Endothelial cell of umbilical vein (primary cell): ENCODE measurements at regions not wholly inside any gene's neighbourhood (a gene's known extent, or its start where the extent isn't known, plus 50 kb on each side); places are given as distances from the start of the nearest gene placed in this dataset.

Source experiments
- BruUV-seq: library from RNA; stranded (reverse); fragments of 400-500 nt; replicated peaks from 2 replicates; lab custom pipeline; 2021; lab: Mats Ljungman, UMichigan
- CTCF ChIA-PET: fragments of 300-600, 350-600 bp; sonication (Branson Sonifier 250); formaldehyde crosslinking; loops from one replicate; lab custom pipeline; 2021; ENCODE audit warnings: antibody characterized with exemption, inconsistent platforms; lab: Charles Lee
- POLR2A ChIA-PET: fragments of 300-600, 350-600 bp; sonication (Branson Sonifier 250); formaldehyde crosslinking; loops from one replicate; lab custom pipeline; 2021; ENCODE audit warnings: antibody characterized with exemption, inconsistent platforms; lab: Charles Lee
- DNase-seq: peaks from one replicate; pipeline ENCODE4 v3.0.0-alpha.2; 2011; ENCODE audit warnings: low read depth, low spot score
- FAIRE-seq: peaks from 2 replicates; lab custom pipeline; 2011; peaks lifted over from hg19 to GRCh38; lab: Jason Lieb, UNC
- H2AFZ ChIP-seq: 2 replicates; pipeline ENCODE4 v1.6.0; 2012; ENCODE audit warnings: low read depth, low read length, control low read depth, inconsistent platforms
- H3K27ac ChIP-seq: 2 replicates; pipeline ENCODE4 v1.5.1; 2011; ENCODE audit warnings: low read depth, mild to moderate bottlenecking, control low read depth, low read length, moderate library complexity; ENCODE audit not compliant: insufficient read depth
- H3K27me3 ChIP-seq, 2 experiments: 2 replicates each; pipeline versions ENCODE4 v1.6.0 to v1.6.1; 2011; ENCODE audit warnings: low read length in 2 of 2, mixed read lengths in 1 of 2; ENCODE audit not compliant: control insufficient read depth in 2 of 2, insufficient read depth in 2 of 2
- H3K36me3 ChIP-seq, 2 experiments: 2 replicates in 1 of 2; 3 replicates in 1 of 2; pipeline ENCODE4 v1.5.1; 2011; ENCODE audit warnings: low read length in 2 of 2, mild to moderate bottlenecking in 1 of 2, moderate library complexity in 1 of 2; ENCODE audit not compliant: control insufficient read depth in 2 of 2, insufficient read depth in 2 of 2; ENCODE audit errors: extremely low read depth in 1 of 2
- H3K4me1 ChIP-seq: 3 replicates; pipeline ENCODE4 v1.5.1; 2011; ENCODE audit warnings: mild to moderate bottlenecking, low read length; ENCODE audit not compliant: control insufficient read depth, insufficient read depth; ENCODE audit errors: extremely low read depth
- H3K4me2 ChIP-seq: 2 replicates; pipeline ENCODE4 v1.6.1; 2011; ENCODE audit warnings: low read length, control low read depth, mixed read lengths; ENCODE audit not compliant: insufficient read depth
- H3K4me3 ChIP-seq, 3 experiments: fragments of 200-600 bp in 1 of 3; sonication (generic), shearing (Covaris generic) in 1 of 3; replicated peaks in 1 of 3; 2 replicates each; pipeline ENCODE4 v1.5.1; 2011 to 2016; ENCODE audit warnings: control low read depth in 3 of 3, low read length in 3 of 3, mild to moderate bottlenecking in 2 of 3, inconsistent platforms in 1 of 3, low read depth in 1 of 3, moderate library complexity in 1 of 3; ENCODE audit not compliant: insufficient read depth in 1 of 3
- H3K79me2 ChIP-seq: 2 replicates; pipeline ENCODE4 v1.6.0; 2012; ENCODE audit warnings: low read length, inconsistent platforms; ENCODE audit not compliant: control insufficient read depth, insufficient read depth
- H3K9ac ChIP-seq: replicated peaks from 2 replicates; pipeline ENCODE3; 2011; ENCODE audit warnings: low read length, control low read depth; ENCODE audit not compliant: insufficient read depth; ENCODE audit errors: extremely low read depth
- H3K9me1 ChIP-seq: replicated peaks from 3 replicates; pipeline ENCODE4 v1.6.0; 2011; ENCODE audit warnings: mild to moderate bottlenecking, low read length; ENCODE audit not compliant: control insufficient read depth, insufficient read depth; ENCODE audit errors: extremely low read depth
- H3K9me3 ChIP-seq: replicated peaks from 2 replicates; pipeline ENCODE4 v1.5.1; 2012; ENCODE audit warnings: low read length, inconsistent platforms; ENCODE audit not compliant: control insufficient read depth, insufficient read depth
- H4K20me1 ChIP-seq: replicated peaks from 2 replicates; pipeline ENCODE3; 2011; ENCODE audit warnings: mild to moderate bottlenecking, low read length; ENCODE audit not compliant: control insufficient read depth, insufficient read depth; ENCODE audit errors: extremely low read depth
- CTCF ChIP-seq, 2 donors: IDR thresholded peaks; 1 replicate in 1 of 2; 2 replicates in 1 of 2; pipeline ENCODE4 v1.5.1; 2011; ENCODE audit warnings: low read length in 2 of 2, mild to moderate bottlenecking in 2 of 2, moderate library complexity in 2 of 2, control low read depth in 1 of 2, inconsistent platforms in 1 of 2, low read depth in 1 of 2; ENCODE audit not compliant: insufficient read depth in 1 of 2; ENCODE audit errors: extremely low read depth in 1 of 2
- EZH2 ChIP-seq: IDR thresholded peaks from 2 replicates; pipeline ENCODE4 v1.6.1; 2012; ENCODE audit warnings: borderline replicate concordance, low read depth, mild to moderate bottlenecking, moderate library complexity, low read length, inconsistent platforms; ENCODE audit not compliant: severe bottlenecking
- FOS ChIP-seq: IDR thresholded peaks from 2 replicates; pipeline ENCODE4 v1.6.1; 2011; ENCODE audit warnings: mild to moderate bottlenecking, low read length, moderate library complexity, borderline replicate concordance; ENCODE audit not compliant: insufficient read depth
- GATA2 ChIP-seq: IDR thresholded peaks from 2 replicates; pipeline ENCODE4 v1.7.0; 2011; ENCODE audit warnings: low read depth, mild to moderate bottlenecking, moderate library complexity, mixed read lengths, low read length; ENCODE audit not compliant: insufficient read length, insufficient read depth
- JUN ChIP-seq: IDR thresholded peaks from 2 replicates; pipeline ENCODE4 v1.6.1; 2011; ENCODE audit warnings: borderline replicate concordance, low read depth; ENCODE audit not compliant: insufficient read length, insufficient read depth
- MAX ChIP-seq: IDR thresholded peaks from 2 replicates; pipeline ENCODE4 v1.6.1; 2011; ENCODE audit not compliant: insufficient read depth, insufficient read length
- MYC ChIP-seq: IDR thresholded peaks from one replicate; pipeline ENCODE4 v1.6.1; 2011; ENCODE audit warnings: mild to moderate bottlenecking, low read depth, low read length
- POLR2A ChIP-seq: IDR thresholded peaks from 2 replicates; pipeline ENCODE4 v1.6.1; 2012; ENCODE audit warnings: low read depth, mild to moderate bottlenecking, control low read depth, low read length
- POLR2AphosphoS5 ChIP-seq: IDR thresholded peaks from 2 replicates; pipeline ENCODE4 v1.6.1; 2012; ENCODE audit warnings: low read depth, mild to moderate bottlenecking, control low read depth, low read length, moderate library complexity; ENCODE audit not compliant: insufficient read depth
- dilution Hi-C: fragments of 300-500 bp; cut with MboI; formaldehyde crosslinking; loops from one replicate; pipeline ENCODE4 v1.15.0; 2019; ENCODE audit warnings: low sequenced_read_pairs; ENCODE audit not compliant: extremely low pct_ligation_motif_present
- intact Hi-C: fragments of 100-400 bp; cut with micrococcal nuclease; formaldehyde crosslinking; loops from one replicate; pipeline ENCODE4 v1.10.0; 2022

GRCh38 chr12:16949871-16950667, 344.1 kb upstream of the LMO3 start:
- dilution Hi-C loops, result no loop called here

GRCh38 chr12:16949371-16949770, 343.4 kb upstream of the LMO3 start:
- intact Hi-C loops (no loop called here), dilution Hi-C loops (no loop called here)
- ChIA-PET POLR2A (no interaction called here), CTCF (no interaction called here)
- H3K9me1 ChIP-seq, result no peaks in the 10 kb centered on the region
- TF ChIP-seq POLR2A (no peak), JUN (no peak), FOS (no peak), EZH2 (no peak), CTCF (IDR thresholded peaks at IDR 0.05; ENCODE audit: extremely low read depth in 1 of 2, insufficient read depth in 1 of 2, low read depth in 1 of 2, low read length in 2 of 2) (no peak), MYC (no peak), POLR2AphosphoS5 (no peak), GATA2 (no peak), MAX (no peak)
- FAIRE-seq (no peak), DNase-seq (no peak)
- no peaks in the 10 kb centered on the region for H4K20me1 ChIP-seq
- H2AFZ ChIP-seq, result no peak overlapping the region
- no peak overlapping the region for H3K27ac ChIP-seq
- H3K4me1 ChIP-seq, result no peaks in the 10 kb centered on the region
- BruUV-seq, result no TSS peak
- H3K27me3 ChIP-seq, result no peaks in the 10 kb centered on the region
- no peaks in the 10 kb centered on the region for H3K79me2 ChIP-seq
- no peaks in the 10 kb centered on the region for H3K36me3 ChIP-seq
- no peak overlapping the region for H3K9ac ChIP-seq
- no peaks in the 10 kb centered on the region for H3K9me3 ChIP-seq
- no peak overlapping the region for H3K4me3 ChIP-seq
- H3K4me2 ChIP-seq, result no peak overlapping the region

More at GRCh38 chr12:16949871-16950667, 344.1 kb upstream of the LMO3 start:
- Histone ChIP-seq H3K36me3 (no peaks in the 10 kb centered on the region), H3K27me3 (no peaks in the 10 kb centered on the region), H3K9ac (no peak overlapping the region), H3K79me2 (no peaks in the 10 kb centered on the region), H3K9me1 (no peaks in the 10 kb centered on the region), H3K4me1 (no peaks in the 10 kb centered on the region), H2AFZ (no peak overlapping the region), H3K4me3 (no peak overlapping the region), H3K27ac (no peak overlapping the region), H4K20me1 (no peaks in the 10 kb centered on the region), H3K4me2 (no peak overlapping the region), H3K9me3 (peaks cover 3% of the 10 kb centered on the region)
- ChIA-PET POLR2A (no interaction called here), CTCF (no interaction called here)
- FAIRE-seq, result no peak
- intact Hi-C loops, result no loop called here
- no peak for DNase-seq
- TF ChIP-seq POLR2AphosphoS5 (no peak), MAX (no peak), EZH2 (no peak), FOS (no peak)
- no TSS peak for BruUV-seq
